Body of pancreas (tissue), 4 donors: ENCODE measurements at regions not wholly inside any gene's neighbourhood (a gene's known extent, or its start where the extent isn't known, plus 50 kb on each side); places are given as distances from the start of the nearest gene placed in this dataset.

Experiments used
- CTCF ChIP-seq, 7 experiments: fragments of 450-650 bp in 4 of 7; fragments of 200-600 bp in 3 of 7; sonication (generic) in 3 of 7; IDR thresholded peaks; one replicate each; pipeline ENCODE4 v1.5.1; 2016 to 2019; ENCODE audit warnings: antibody characterized with exemption in 7 of 7
- POLR2A ChIP-seq, 3 donors: fragments of 450-650 bp; IDR thresholded peaks; one replicate each; pipeline ENCODE4 v1.6.1; 2016; ENCODE audit warnings: antibody characterized with exemption in 3 of 3, mild to moderate bottlenecking in 2 of 3

- no peak for TF ChIP-seq CTCF (IDR thresholded peaks at IDR 0.05)
- no peak for TF ChIP-seq POLR2A (IDR thresholded peaks at IDR 0.05)
These were observed 2004.3 kb upstream of the ADGRL3 start for GRCh38 chr4:59195839-59196238.
